Hepatocyte (in vitro differentiated cells): ENCODE measurements at regions not wholly inside any gene's neighbourhood (a gene's known extent, or its start where the extent isn't known, plus 50 kb on each side); places are given as distances from the start of the nearest gene placed in this dataset.

ENCODE experiments used
- DNase-seq: peaks from one replicate; pipeline ENCODE4 v3.0.0-alpha.2; 2016; ENCODE audit warnings: low spot score
- H2AFZ ChIP-seq: fragments of 200-600 bp; sonication (generic); 2 replicates; pipeline ENCODE4 v1.6.0; 2016; ENCODE audit warnings: antibody characterized with exemption, mild to moderate bottlenecking
- H3K27ac ChIP-seq: fragments of 200-600 bp; sonication (generic); 2 replicates; pipeline ENCODE4 v1.5.1; 2016; ENCODE audit warnings: mild to moderate bottlenecking
- H3K27me3 ChIP-seq: fragments of 200-600 bp; sonication (generic); 2 replicates; pipeline ENCODE4 v1.6.1; 2016
- H3K36me3 ChIP-seq: fragments of 200-600 bp; sonication (generic); replicated peaks from 2 replicates; pipeline ENCODE4 v1.5.1; 2016; ENCODE audit warnings: low read depth; ENCODE audit not compliant: insufficient read depth
- H3K4me1 ChIP-seq: fragments of 200-600 bp; sonication (generic); 2 replicates; pipeline ENCODE4 v1.5.1; 2016; ENCODE audit warnings: mild to moderate bottlenecking, moderate library complexity; ENCODE audit not compliant: insufficient read depth
- H3K4me2 ChIP-seq: fragments of 200-600 bp; sonication (generic); 2 replicates; pipeline ENCODE4 v1.6.0; 2016
- H3K4me3 ChIP-seq: fragments of 200-600 bp; sonication (generic); 2 replicates; pipeline ENCODE4 v1.5.1; 2016; ENCODE audit warnings: mild to moderate bottlenecking
- H3K79me2 ChIP-seq: fragments of 200-600 bp; sonication (generic); 2 replicates; pipeline ENCODE4 v1.6.0; 2017; ENCODE audit warnings: mild to moderate bottlenecking
- H3K9me2 ChIP-seq: fragments of 200-600 bp; sonication (generic); replicated peaks from 2 replicates; pipeline ENCODE4 v1.6.0; 2017; ENCODE audit warnings: mild to moderate bottlenecking; ENCODE audit not compliant: insufficient read depth
- H3K9me3 ChIP-seq: fragments of 200-600 bp; sonication (generic); 2 replicates; pipeline ENCODE4 v1.5.1; 2016; ENCODE audit warnings: low read depth, mild to moderate bottlenecking
- H4K20me1 ChIP-seq: fragments of 200-600 bp; sonication (generic); 2 replicates; pipeline ENCODE4 v1.6.0; 2016; ENCODE audit warnings: mild to moderate bottlenecking; ENCODE audit not compliant: insufficient read depth, poor library complexity, severe bottlenecking
- CTCF ChIP-seq: fragments of 200-600 bp; sonication (generic); IDR thresholded peaks from 2 replicates; pipeline ENCODE4 v1.5.1; 2016; ENCODE audit warnings: antibody characterized with exemption, mild to moderate bottlenecking; ENCODE audit not compliant: poor library complexity
- EZH2 ChIP-seq: fragments of 200-600 bp; sonication (generic); IDR thresholded peaks from 2 replicates; pipeline ENCODE4 v1.6.1; 2016; ENCODE audit warnings: antibody characterized with exemption, mild to moderate bottlenecking, borderline replicate concordance
- EZH2phosphoT487 ChIP-seq: fragments of 200-600 bp; sonication (generic); IDR thresholded peaks from one replicate; pipeline ENCODE4 v1.6.1; 2018; ENCODE audit warnings: antibody characterized with exemption, mild to moderate bottlenecking, low read depth, moderate library complexity; ENCODE audit not compliant: unreplicated experiment, severe bottlenecking
- WGBS: methylation state at CpG from one replicate; pipeline ENCODE4 v1.1.6; 2016; ENCODE audit warnings: low lambda C conversion rate; ENCODE audit errors: missing lambda C conversion rate; 5-methylcytosine and 5-hydroxymethylcytosine counted together

GRCh38 chr12:28135801-28136439, 54.3 kb upstream of the CCDC91 start:
- WGBS, result 93% methylated on average over 2 of the region's 2 CpGs
- no peaks in the 10 kb centered on the region for H3K79me2 ChIP-seq
- no peak overlapping the region for H3K4me3 ChIP-seq
- TF ChIP-seq EZH2 (no peak), CTCF (no peak), EZH2phosphoT487 (no peak)
- DNase-seq, result no peak
- no peaks in the 10 kb centered on the region for H3K9me3 ChIP-seq
- no peak overlapping the region for H3K4me2 ChIP-seq
- no peaks in the 10 kb centered on the region for H3K27me3 ChIP-seq
- no peaks in the 10 kb centered on the region for H4K20me1 ChIP-seq
- no peaks in the 10 kb centered on the region for H3K9me2 ChIP-seq
- H2AFZ ChIP-seq, result no peak overlapping the region
- no peaks in the 10 kb centered on the region for H3K4me1 ChIP-seq
- H3K27ac ChIP-seq, result no peak overlapping the region
- H3K36me3 ChIP-seq, result no peaks in the 10 kb centered on the region

- Histone ChIP-seq H4K20me1 (no peaks in the 10 kb centered on the region), H3K27ac (no peak overlapping the region), H3K79me2 (no peaks in the 10 kb centered on the region), H3K9me2 (no peaks in the 10 kb centered on the region), H3K27me3 (no peaks in the 10 kb centered on the region), H3K4me3 (no peak overlapping the region), H3K9me3 (no peaks in the 10 kb centered on the region), H3K4me2 (no peak overlapping the region), H2AFZ (no peak overlapping the region), H3K4me1 (no peaks in the 10 kb centered on the region), H3K36me3 (no peaks in the 10 kb centered on the region)
- no peak for TF ChIP-seq EZH2phosphoT487
- no peak for TF ChIP-seq CTCF
- no peak for TF ChIP-seq EZH2
- DNase-seq, result no peak
Observed at GRCh38 chr12:28137414-28137813, 52.8 kb upstream of the CCDC91 start.

- Histone ChIP-seq H3K4me1 (no peaks in the 10 kb centered on the region), H3K27me3 (no peaks in the 10 kb centered on the region), H3K36me3 (no peaks in the 10 kb centered on the region), H3K4me2 (no peak overlapping the region), H3K9me3 (no peaks in the 10 kb centered on the region), H4K20me1 (no peaks in the 10 kb centered on the region), H3K9me2 (no peaks in the 10 kb centered on the region), H3K4me3 (no peak overlapping the region), H3K27ac (no peak overlapping the region), H3K79me2 (no peaks in the 10 kb centered on the region), H2AFZ (no peak overlapping the region)
- TF ChIP-seq EZH2phosphoT487, result no peak
- TF ChIP-seq CTCF, result no peak
- no peak for TF ChIP-seq EZH2
- WGBS, result 85% methylated on average over 2 of the region's 2 CpGs
- no peak for DNase-seq
Observed at GRCh38 chr12:28140404-28140803, 49.9 kb upstream of the CCDC91 start.
